GM23338 (cell line): ENCODE measurements at regions not wholly inside any gene's neighbourhood (a gene's known extent, or its start where the extent isn't known, plus 50 kb on each side); places are given as distances from the start of the nearest gene placed in this dataset.

ENCODE experiments used
- ATAC-seq: fragments of 200-7000 bp; cut with Tn5 transposase; 3 replicates; pipeline ENCODE4 v1.9.1; 2020
- DNase-seq: peaks from one replicate; pipeline ENCODE4 v3.0.0-alpha.2; 2015; ENCODE audit warnings: low spot score
- H2AFZ ChIP-seq: fragments of 200-600 bp; sonication (generic); 2 replicates; pipeline ENCODE4 v1.8.0; 2016; ENCODE audit warnings: antibody characterized with exemption, mild to moderate bottlenecking, moderate library complexity
- H3F3A ChIP-seq: fragments of 200-600 bp; sonication (generic); replicated peaks from 2 replicates; pipeline ENCODE4 v1.8.0; 2017; ENCODE audit warnings: antibody characterized with exemption, mixed run types, low read depth
- H3K27ac ChIP-seq: fragments of 200-600 bp; sonication (generic); 2 replicates; pipeline ENCODE4 v1.6.1; 2016; ENCODE audit warnings: low read depth
- H3K27me3 ChIP-seq: fragments of 200-600 bp; sonication (generic); 2 replicates; pipeline ENCODE4 v1.8.0; 2016; ENCODE audit warnings: mild to moderate bottlenecking, mixed run types, moderate library complexity; ENCODE audit not compliant: insufficient read depth
- H3K36me3 ChIP-seq: fragments of 200-600 bp; sonication (generic); 2 replicates; pipeline ENCODE4 v1.8.0; 2016; ENCODE audit warnings: mild to moderate bottlenecking; ENCODE audit not compliant: insufficient read depth
- H3K4me1 ChIP-seq: fragments of 200-600 bp; sonication (generic); 2 replicates; pipeline ENCODE4 v1.8.0; 2016; ENCODE audit warnings: mild to moderate bottlenecking, moderate library complexity; ENCODE audit not compliant: insufficient read depth
- H3K4me2 ChIP-seq: fragments of 200-600 bp; sonication (generic); 2 replicates; pipeline ENCODE4 v1.7.1; 2017; ENCODE audit warnings: mixed run types
- H3K4me3 ChIP-seq: fragments of 200-600 bp; sonication (generic); 2 replicates; pipeline ENCODE4 v1.6.1; 2016; ENCODE audit warnings: mixed run types
- H3K79me2 ChIP-seq: fragments of 200-600 bp; sonication (generic); replicated peaks from 2 replicates; pipeline ENCODE4 v1.8.0; 2017; ENCODE audit warnings: mild to moderate bottlenecking; ENCODE audit not compliant: insufficient read depth
- H3K9me2 ChIP-seq: fragments of 200-600 bp; sonication (generic); 2 replicates; pipeline ENCODE4 v1.8.0; 2017; ENCODE audit not compliant: insufficient read depth
- H4K20me1 ChIP-seq: fragments of 200-600 bp; sonication (generic); replicated peaks from 2 replicates; pipeline ENCODE4 v1.8.0; 2017; ENCODE audit warnings: mild to moderate bottlenecking; ENCODE audit not compliant: insufficient read depth
- H3K27ac Mint-ChIP-seq: 2 replicates; pipeline ENCODE4 v1.8.0; 2020; ENCODE audit warnings: inconsistent platforms, mild to moderate bottlenecking, moderate library complexity, mixed read lengths
- H3K27me3 Mint-ChIP-seq: 3 replicates; pipeline ENCODE4 v1.8.0; 2022; ENCODE audit warnings: low read depth, mild to moderate bottlenecking, moderate library complexity, mixed read lengths, inconsistent platforms; ENCODE audit not compliant: insufficient read depth, poor library complexity
- H3K36me3 Mint-ChIP-seq: 3 replicates; pipeline ENCODE4 v1.8.0; 2021; ENCODE audit warnings: low read depth, mild to moderate bottlenecking, inconsistent platforms, moderate library complexity, mixed read lengths
- H3K4me1 Mint-ChIP-seq: 3 replicates; pipeline ENCODE4 v1.8.0; 2020; ENCODE audit warnings: mild to moderate bottlenecking, inconsistent platforms, mixed read lengths
- H3K4me3 Mint-ChIP-seq: 3 replicates; pipeline ENCODE4 v1.8.0; 2021; ENCODE audit warnings: moderate library complexity, mild to moderate bottlenecking, inconsistent platforms, mixed read lengths
- H3K9me3 Mint-ChIP-seq: 3 replicates; pipeline ENCODE4 v1.8.0; 2020; ENCODE audit warnings: moderate library complexity, mild to moderate bottlenecking, inconsistent platforms, mixed read lengths
- CREB1 ChIP-seq: fragments of 250-450 bp; sonication (Bioruptor Pico); IDR thresholded peaks from 2 replicates; pipeline ENCODE4 v1.5.0; 2020; ENCODE audit warnings: low read depth, mild to moderate bottlenecking, moderate library complexity
- EZH2 ChIP-seq: fragments of 200-600 bp; sonication (generic); IDR thresholded peaks from one replicate; pipeline ENCODE4 v1.8.0; 2017; ENCODE audit warnings: antibody characterized with exemption, mild to moderate bottlenecking, low read depth; ENCODE audit not compliant: unreplicated experiment
- EZH2phosphoT487 ChIP-seq: fragments of 200-600 bp; sonication (generic); IDR thresholded peaks from one replicate; pipeline ENCODE4 v1.8.1; 2018; ENCODE audit warnings: antibody characterized with exemption; ENCODE audit not compliant: unreplicated experiment
- JUNB ChIP-seq: IDR thresholded peaks from one replicate; pipeline ENCODE4 v1.6.1; 2016; ENCODE audit warnings: antibody characterized with exemption; ENCODE audit not compliant: unreplicated experiment
- NANOG ChIP-seq: IDR thresholded peaks from 2 replicates; pipeline ENCODE4 v1.6.1; 2016; ENCODE audit warnings: antibody characterized with exemption, borderline replicate concordance
- STAT1 ChIP-seq: IDR thresholded peaks from one replicate; pipeline ENCODE4 v1.6.1; 2016; ENCODE audit warnings: antibody characterized with exemption; ENCODE audit not compliant: unreplicated experiment
- ZNF114 ChIP-seq: fragments of 250-450 bp; sonication (Bioruptor Pico); IDR thresholded peaks from 2 replicates; pipeline ENCODE4 v1.5.0; 2020; ENCODE audit warnings: mild to moderate bottlenecking, moderate library complexity
- ZNF331 ChIP-seq: fragments of 250-450 bp; sonication (Bioruptor Pico); IDR thresholded peaks from 2 replicates; pipeline ENCODE4 v1.5.0; 2020; ENCODE audit warnings: low read depth, mild to moderate bottlenecking, moderate library complexity
- TF ChIP-seq, protein P1 (sequence below): IDR thresholded peaks from one replicate; pipeline ENCODE4 v1.6.1; 2018; ENCODE audit warnings: antibody characterized with exemption; ENCODE audit not compliant: unreplicated experiment
- TF ChIP-seq, protein P2 (sequence below), 2 experiments: fragments of 200-600 bp in 1 of 2; sonication (generic) in 1 of 2; conservative IDR thresholded peaks; 2 replicates each; pipeline versions ENCODE4 v1.5.1 to v1.6.1; 2016 to 2017; ENCODE audit warnings: antibody characterized with exemption in 2 of 2, low read depth in 2 of 2, mild to moderate bottlenecking in 2 of 2, moderate library complexity in 1 of 2
- TF ChIP-seq, protein P3 (sequence below): fragments of 250-450 bp; sonication (Bioruptor Pico); IDR thresholded peaks from 2 replicates; pipeline ENCODE4 v1.5.0; 2020; ENCODE audit warnings: mild to moderate bottlenecking, moderate library complexity

DNA sequence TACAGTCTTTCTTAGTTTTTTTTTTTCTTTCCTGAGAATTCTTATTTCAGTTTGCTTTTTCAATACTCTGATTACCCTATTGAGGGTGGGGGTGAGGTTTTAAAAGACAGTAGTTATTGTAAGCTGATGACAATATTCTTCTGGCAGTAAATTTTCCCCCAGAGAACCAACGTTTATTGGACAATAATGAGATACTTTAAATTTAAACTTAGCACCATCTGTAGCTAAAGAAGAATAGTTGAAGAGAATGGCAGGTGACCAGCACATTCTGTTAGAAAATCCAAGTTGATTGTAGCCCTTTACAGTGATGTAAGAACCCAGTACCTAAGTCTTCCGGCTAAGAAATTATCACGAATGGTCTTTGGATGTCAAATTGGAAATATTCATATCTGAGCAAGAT, 364.6 kb upstream of the LYPLAL1 start (continued):
- TF ChIP-seq, protein P1, sequence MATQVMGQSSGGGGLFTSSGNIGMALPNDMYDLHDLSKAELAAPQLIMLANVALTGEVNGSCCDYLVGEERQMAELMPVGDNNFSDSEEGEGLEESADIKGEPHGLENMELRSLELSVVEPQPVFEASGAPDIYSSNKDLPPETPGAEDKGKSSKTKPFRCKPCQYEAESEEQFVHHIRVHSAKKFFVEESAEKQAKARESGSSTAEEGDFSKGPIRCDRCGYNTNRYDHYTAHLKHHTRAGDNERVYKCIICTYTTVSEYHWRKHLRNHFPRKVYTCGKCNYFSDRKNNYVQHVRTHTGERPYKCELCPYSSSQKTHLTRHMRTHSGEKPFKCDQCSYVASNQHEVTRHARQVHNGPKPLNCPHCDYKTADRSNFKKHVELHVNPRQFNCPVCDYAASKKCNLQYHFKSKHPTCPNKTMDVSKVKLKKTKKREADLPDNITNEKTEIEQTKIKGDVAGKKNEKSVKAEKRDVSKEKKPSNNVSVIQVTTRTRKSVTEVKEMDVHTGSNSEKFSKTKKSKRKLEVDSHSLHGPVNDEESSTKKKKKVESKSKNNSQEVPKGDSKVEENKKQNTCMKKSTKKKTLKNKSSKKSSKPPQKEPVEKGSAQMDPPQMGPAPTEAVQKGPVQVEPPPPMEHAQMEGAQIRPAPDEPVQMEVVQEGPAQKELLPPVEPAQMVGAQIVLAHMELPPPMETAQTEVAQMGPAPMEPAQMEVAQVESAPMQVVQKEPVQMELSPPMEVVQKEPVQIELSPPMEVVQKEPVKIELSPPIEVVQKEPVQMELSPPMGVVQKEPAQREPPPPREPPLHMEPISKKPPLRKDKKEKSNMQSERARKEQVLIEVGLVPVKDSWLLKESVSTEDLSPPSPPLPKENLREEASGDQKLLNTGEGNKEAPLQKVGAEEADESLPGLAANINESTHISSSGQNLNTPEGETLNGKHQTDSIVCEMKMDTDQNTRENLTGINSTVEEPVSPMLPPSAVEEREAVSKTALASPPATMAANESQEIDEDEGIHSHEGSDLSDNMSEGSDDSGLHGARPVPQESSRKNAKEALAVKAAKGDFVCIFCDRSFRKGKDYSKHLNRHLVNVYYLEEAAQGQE, result no peak
- TF ChIP-seq EZH2phosphoT487, result no peak
- no peak for TF ChIP-seq ZNF331
- TF ChIP-seq NANOG, result no peak
- no peak for TF ChIP-seq EZH2
- TF ChIP-seq JUNB, result no peak
- TF ChIP-seq, protein P2, sequence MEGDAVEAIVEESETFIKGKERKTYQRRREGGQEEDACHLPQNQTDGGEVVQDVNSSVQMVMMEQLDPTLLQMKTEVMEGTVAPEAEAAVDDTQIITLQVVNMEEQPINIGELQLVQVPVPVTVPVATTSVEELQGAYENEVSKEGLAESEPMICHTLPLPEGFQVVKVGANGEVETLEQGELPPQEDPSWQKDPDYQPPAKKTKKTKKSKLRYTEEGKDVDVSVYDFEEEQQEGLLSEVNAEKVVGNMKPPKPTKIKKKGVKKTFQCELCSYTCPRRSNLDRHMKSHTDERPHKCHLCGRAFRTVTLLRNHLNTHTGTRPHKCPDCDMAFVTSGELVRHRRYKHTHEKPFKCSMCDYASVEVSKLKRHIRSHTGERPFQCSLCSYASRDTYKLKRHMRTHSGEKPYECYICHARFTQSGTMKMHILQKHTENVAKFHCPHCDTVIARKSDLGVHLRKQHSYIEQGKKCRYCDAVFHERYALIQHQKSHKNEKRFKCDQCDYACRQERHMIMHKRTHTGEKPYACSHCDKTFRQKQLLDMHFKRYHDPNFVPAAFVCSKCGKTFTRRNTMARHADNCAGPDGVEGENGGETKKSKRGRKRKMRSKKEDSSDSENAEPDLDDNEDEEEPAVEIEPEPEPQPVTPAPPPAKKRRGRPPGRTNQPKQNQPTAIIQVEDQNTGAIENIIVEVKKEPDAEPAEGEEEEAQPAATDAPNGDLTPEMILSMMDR (conservative IDR thresholded peaks at IDR 0.05; ENCODE audit: low read depth in 2 of 2), result no peak
- no peak for TF ChIP-seq CREB1
- no peak for TF ChIP-seq STAT1

DNA sequence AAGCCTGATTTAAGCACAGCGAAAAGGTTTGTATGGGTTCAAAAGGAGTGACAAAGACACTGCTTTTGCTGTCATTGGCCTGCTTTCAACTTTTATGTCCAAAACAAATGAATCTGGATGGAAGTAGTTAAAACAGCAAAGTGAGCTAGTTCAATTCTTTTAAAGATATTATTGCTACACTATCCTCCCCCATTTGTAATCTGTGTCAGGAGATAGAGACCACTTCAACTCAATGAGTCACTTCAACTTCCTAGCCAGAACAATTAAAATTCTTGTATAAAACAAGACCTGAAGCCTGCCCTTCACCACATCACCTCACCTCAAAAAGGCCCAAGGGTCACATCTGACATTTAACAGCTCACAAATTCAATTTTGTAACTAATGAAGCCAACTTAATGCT, 364.1 kb upstream of the LYPLAL1 start:
- Histone ChIP-seq H3K27ac (no peak overlapping the region), H3K36me3 (no peaks in the 10 kb centered on the region), H3K27me3 (no peaks in the 10 kb centered on the region), H2AFZ (no peak overlapping the region), H3K4me1 (no peaks in the 10 kb centered on the region), H3F3A (no peaks in the 10 kb centered on the region), H3K9me2 (no peaks in the 10 kb centered on the region), H3K79me2 (no peaks in the 10 kb centered on the region), H4K20me1 (no peaks in the 10 kb centered on the region), H3K4me3 (no peak overlapping the region), H3K4me2 (no peak overlapping the region)
- no peak for DNase-seq
- H3K27me3 Mint-ChIP-seq, result no peaks in the 10 kb centered on the region
- H3K36me3 Mint-ChIP-seq, result no peaks in the 10 kb centered on the region
- no peak overlapping the region for H3K27ac Mint-ChIP-seq
- no peak overlapping the region for H3K4me3 Mint-ChIP-seq
- TF ChIP-seq, protein P2 (conservative IDR thresholded peaks at IDR 0.05; ENCODE audit: low read depth in 2 of 2), result no peak
- no peak for TF ChIP-seq NANOG
- TF ChIP-seq ZNF114 (CRISPR knock-in tag), result no peak
- TF ChIP-seq, protein P3, sequence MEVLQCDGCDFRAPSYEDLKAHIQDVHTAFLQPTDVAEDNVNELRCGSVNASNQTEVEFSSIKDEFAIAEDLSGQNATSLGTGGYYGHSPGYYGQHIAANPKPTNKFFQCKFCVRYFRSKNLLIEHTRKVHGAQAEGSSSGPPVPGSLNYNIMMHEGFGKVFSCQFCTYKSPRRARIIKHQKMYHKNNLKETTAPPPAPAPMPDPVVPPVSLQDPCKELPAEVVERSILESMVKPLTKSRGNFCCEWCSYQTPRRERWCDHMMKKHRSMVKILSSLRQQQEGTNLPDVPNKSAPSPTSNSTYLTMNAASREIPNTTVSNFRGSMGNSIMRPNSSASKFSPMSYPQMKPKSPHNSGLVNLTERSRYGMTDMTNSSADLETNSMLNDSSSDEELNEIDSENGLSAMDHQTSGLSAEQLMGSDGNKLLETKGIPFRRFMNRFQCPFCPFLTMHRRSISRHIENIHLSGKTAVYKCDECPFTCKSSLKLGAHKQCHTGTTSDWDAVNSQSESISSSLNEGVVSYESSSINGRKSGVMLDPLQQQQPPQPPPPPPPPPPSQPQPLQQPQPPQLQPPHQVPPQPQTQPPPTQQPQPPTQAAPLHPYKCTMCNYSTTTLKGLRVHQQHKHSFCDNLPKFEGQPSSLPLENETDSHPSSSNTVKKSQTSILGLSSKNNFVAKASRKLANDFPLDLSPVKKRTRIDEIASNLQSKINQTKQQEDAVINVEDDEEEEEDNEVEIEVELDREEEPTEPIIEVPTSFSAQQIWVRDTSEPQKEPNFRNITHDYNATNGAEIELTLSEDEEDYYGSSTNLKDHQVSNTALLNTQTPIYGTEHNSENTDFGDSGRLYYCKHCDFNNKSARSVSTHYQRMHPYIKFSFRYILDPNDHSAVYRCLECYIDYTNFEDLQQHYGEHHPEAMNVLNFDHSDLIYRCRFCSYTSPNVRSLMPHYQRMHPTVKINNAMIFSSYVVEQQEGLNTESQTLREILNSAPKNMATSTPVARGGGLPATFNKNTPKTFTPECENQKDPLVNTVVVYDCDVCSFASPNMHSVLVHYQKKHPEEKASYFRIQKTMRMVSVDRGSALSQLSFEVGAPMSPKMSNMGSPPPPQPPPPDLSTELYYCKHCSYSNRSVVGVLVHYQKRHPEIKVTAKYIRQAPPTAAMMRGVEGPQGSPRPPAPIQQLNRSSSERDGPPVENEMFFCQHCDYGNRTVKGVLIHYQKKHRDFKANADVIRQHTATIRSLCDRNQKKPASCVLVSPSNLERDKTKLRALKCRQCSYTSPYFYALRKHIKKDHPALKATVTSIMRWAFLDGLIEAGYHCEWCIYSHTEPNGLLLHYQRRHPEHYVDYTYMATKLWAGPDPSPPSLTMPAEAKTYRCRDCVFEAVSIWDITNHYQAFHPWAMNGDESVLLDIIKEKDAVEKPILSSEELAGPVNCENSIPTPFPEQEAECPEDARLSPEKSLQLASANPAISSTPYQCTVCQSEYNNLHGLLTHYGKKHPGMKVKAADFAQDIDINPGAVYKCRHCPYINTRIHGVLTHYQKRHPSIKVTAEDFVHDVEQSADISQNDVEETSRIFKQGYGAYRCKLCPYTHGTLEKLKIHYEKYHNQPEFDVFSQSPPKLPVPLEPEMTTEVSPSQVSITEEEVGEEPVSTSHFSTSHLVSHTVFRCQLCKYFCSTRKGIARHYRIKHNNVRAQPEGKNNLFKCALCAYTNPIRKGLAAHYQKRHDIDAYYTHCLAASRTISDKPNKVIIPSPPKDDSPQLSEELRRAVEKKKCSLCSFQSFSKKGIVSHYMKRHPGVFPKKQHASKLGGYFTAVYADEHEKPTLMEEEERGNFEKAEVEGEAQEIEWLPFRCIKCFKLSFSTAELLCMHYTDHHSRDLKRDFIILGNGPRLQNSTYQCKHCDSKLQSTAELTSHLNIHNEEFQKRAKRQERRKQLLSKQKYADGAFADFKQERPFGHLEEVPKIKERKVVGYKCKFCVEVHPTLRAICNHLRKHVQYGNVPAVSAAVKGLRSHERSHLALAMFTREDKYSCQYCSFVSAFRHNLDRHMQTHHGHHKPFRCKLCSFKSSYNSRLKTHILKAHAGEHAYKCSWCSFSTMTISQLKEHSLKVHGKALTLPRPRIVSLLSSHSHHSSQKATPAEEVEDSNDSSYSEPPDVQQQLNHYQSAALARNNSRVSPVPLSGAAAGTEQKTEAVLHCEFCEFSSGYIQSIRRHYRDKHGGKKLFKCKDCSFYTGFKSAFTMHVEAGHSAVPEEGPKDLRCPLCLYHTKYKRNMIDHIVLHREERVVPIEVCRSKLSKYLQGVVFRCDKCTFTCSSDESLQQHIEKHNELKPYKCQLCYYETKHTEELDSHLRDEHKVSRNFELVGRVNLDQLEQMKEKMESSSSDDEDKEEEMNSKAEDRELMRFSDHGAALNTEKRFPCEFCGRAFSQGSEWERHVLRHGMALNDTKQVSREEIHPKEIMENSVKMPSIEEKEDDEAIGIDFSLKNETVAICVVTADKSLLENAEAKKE (CRISPR knock-in tag), result no peak
- no peaks in the 10 kb centered on the region for H3K9me3 Mint-ChIP-seq
- no peaks in the 10 kb centered on the region for H3K4me1 Mint-ChIP-seq
- no peak for ATAC-seq
